ENCODE measurements at regions not wholly inside any gene's neighbourhood (a gene's known extent, or its start where the extent isn't known, plus 50 kb on each side); places are given as distances from the start of the nearest gene placed in this dataset.
A peak's percentile ranks its signal among the peaks of the same experiment; 100 is the strongest.
"Not testable (repeated sequence)": the region's sequence is repeated elsewhere in the genome, so short reads cannot be mapped to it uniquely, and the experiment has no call there.

- H3K36me3 ChIP-seq, result no peaks in the 10 kb centered on the region
- no peak overlapping the region for H3K4me3 ChIP-seq
- TF ChIP-seq CTCF (IDR thresholded peaks at IDR 0.05) (no peak), POLR2A (IDR thresholded peaks at IDR 0.05) (no peak)
- DNase-seq (no peak), ATAC-seq (no peak)
- 68 to 76% (median 73%) methylated on average over 2 of the region's 2 CpGs for WGBS, 4 donors
- intact Hi-C loops (cut with DNase I), result loop anchor here in 5 of 10 donors (5.0 to 10.0 kb wide), 3 partner anchors 226 to 373 kb away; no protein-coding TSS in a partner anchor
- no peaks in the 10 kb centered on the region for H3K27me3 ChIP-seq
- H3K27ac ChIP-seq, result no peak overlapping the region
- no peaks in the 10 kb centered on the region for H3K9me3 ChIP-seq
- no peaks in the 10 kb centered on the region for H3K4me1 ChIP-seq
Measured at GRCh38 chr3:181329024-181329423, 339.5 kb upstream of the DNAJC19 start.

GRCh38 chr3:181328346-181328745 is 338.8 kb upstream of the DNAJC19 start:
- no peaks in the 10 kb centered on the region for H3K9me3 ChIP-seq
- no peak for ATAC-seq
- H3K27ac ChIP-seq, result no peak overlapping the region
- no peaks in the 10 kb centered on the region for H3K36me3 ChIP-seq
- H3K27me3 ChIP-seq, result no peaks in the 10 kb centered on the region
- WGBS, 4 donors, result 75 to 81% (median 76%) methylated on average over 5 of the region's 5 CpGs
- H3K4me3 ChIP-seq, result no peak overlapping the region
- no peak for TF ChIP-seq CTCF (IDR thresholded peaks at IDR 0.05)
- TF ChIP-seq POLR2A (IDR thresholded peaks at IDR 0.05), result no peak
- no peak for DNase-seq
- no peaks in the 10 kb centered on the region for H3K4me1 ChIP-seq
- intact Hi-C loops (cut with DNase I), result loop anchor here in 5 of 10 donors (5.0 to 10.0 kb wide), 3 partner anchors 226 to 374 kb away; no protein-coding TSS in a partner anchor

- H3K36me3 ChIP-seq, result no peaks in the 10 kb centered on the region
- 37 to 42% (median 40%) methylated on average over 4 of the region's 4 CpGs for WGBS, 4 donors
- DNase-seq (no peak), ATAC-seq (no peak)
- H3K27me3 ChIP-seq, result no peaks in the 10 kb centered on the region
- intact Hi-C loops (cut with DNase I), result loop anchor here (2.0 to 10.0 kb wide), 5 partner anchors 227 to 1355 kb away; no protein-coding TSS in a partner anchor
- H3K27ac ChIP-seq, result no peak overlapping the region
- TF ChIP-seq CTCF (IDR thresholded peaks at IDR 0.05), result no peak
- TF ChIP-seq POLR2A (IDR thresholded peaks at IDR 0.05), result no peak
- H3K4me3 ChIP-seq, result no peak overlapping the region
- peaks cover 0 to 9% (median 0%) of the 10 kb centered on the region in 12 donors for H3K9me3 ChIP-seq
- no peaks in the 10 kb centered on the region for H3K4me1 ChIP-seq
Measured at GRCh38 chr3:181327349-181327748, 337.8 kb upstream of the DNAJC19 start.

GRCh38 chr3:181326637-181327223 is 337.2 kb upstream of the DNAJC19 start:
- DNase-seq, result no peak
- H3K36me3 ChIP-seq, result no peaks in the 10 kb centered on the region
- H3K4me1 ChIP-seq, result no peaks in the 10 kb centered on the region
- H3K27ac ChIP-seq, result no peak overlapping the region
- H3K9me3 ChIP-seq, result peaks cover 0 to 15% (median 0%) of the 10 kb centered on the region in 12 donors
- TF ChIP-seq POLR2A (IDR thresholded peaks at IDR 0.05) (no peak), CTCF (IDR thresholded peaks at IDR 0.05) (peak; percentile 41 to 65 (median 58))
- H3K27me3 ChIP-seq, result no peaks in the 10 kb centered on the region
- intact Hi-C loops (cut with DNase I), result loop anchor here (2.0 to 10.0 kb wide), 5 partner anchors 228 to 1356 kb away; no protein-coding TSS in a partner anchor
- peak in 2 of 4 donors; percentile 44 to 45 for ATAC-seq
- no peak overlapping the region for H3K4me3 ChIP-seq
- 36 to 54% (median 49%) methylated on average over 3 of the region's 3 CpGs for WGBS, 4 donors

GRCh38 chr3:181324516-181324915 is 335.0 kb upstream of the DNAJC19 start:
- peaks cover 0 to 24% (median 0%) of the 10 kb centered on the region in 12 donors for H3K9me3 ChIP-seq
- H3K4me1 ChIP-seq, ATAC-seq, H3K4me3 ChIP-seq, DNase-seq, H3K27me3 ChIP-seq, H3K27ac ChIP-seq, H3K36me3 ChIP-seq: not testable (repeated sequence)
- intact Hi-C loops (cut with DNase I), result loop anchor here in 1 of 10 donors (10.0 kb wide), 1 partner anchor 230 kb away; no protein-coding TSS in a partner anchor
- 77 to 94% (median 84%) methylated on average over 2 to 5 of the region's 5 CpGs for WGBS, 4 donors

Data from heart left ventricle (tissue), 16 donors.